Body of pancreas (tissue), 4 donors: ENCODE measurements at regions not wholly inside any gene's neighbourhood (a gene's known extent, or its start where the extent isn't known, plus 50 kb on each side); places are given as distances from the start of the nearest gene placed in this dataset.

Experiments used
- CTCF ChIP-seq, 7 experiments: fragments of 450-650 bp in 4 of 7; fragments of 200-600 bp in 3 of 7; sonication (generic) in 3 of 7; IDR thresholded peaks; one replicate each; pipeline ENCODE4 v1.5.1; 2016 to 2019; ENCODE audit warnings: antibody characterized with exemption in 7 of 7
- POLR2A ChIP-seq, 3 donors: fragments of 450-650 bp; IDR thresholded peaks; one replicate each; pipeline ENCODE4 v1.6.1; 2016; ENCODE audit warnings: antibody characterized with exemption in 3 of 3, mild to moderate bottlenecking in 2 of 3

DNA sequence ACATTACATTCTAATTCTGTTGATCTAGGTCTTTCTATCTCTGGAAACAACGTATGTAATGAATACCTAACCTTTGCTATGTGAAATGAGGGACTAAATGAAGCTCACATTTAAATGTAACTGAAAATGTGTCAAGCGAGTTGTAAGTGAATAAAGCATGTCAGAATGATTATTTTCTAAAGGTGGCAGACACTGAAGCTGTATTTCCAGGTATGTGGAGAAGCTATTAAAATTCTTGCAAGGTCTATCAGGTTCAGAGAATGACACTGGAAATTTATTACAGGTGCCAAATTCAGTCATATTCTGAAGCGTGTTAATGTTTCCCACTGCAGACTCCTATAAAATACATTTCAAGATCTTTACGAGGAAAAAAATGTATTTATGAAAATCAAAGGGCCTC is 641.4 kb downstream of the RPS29 start:
- TF ChIP-seq CTCF (IDR thresholded peaks at IDR 0.05) (no peak), POLR2A (IDR thresholded peaks at IDR 0.05) (no peak)
